ENCODE measurements at regions not wholly inside any gene's neighbourhood (a gene's known extent, or its start where the extent isn't known, plus 50 kb on each side); places are given as distances from the start of the nearest gene placed in this dataset.

DNA sequence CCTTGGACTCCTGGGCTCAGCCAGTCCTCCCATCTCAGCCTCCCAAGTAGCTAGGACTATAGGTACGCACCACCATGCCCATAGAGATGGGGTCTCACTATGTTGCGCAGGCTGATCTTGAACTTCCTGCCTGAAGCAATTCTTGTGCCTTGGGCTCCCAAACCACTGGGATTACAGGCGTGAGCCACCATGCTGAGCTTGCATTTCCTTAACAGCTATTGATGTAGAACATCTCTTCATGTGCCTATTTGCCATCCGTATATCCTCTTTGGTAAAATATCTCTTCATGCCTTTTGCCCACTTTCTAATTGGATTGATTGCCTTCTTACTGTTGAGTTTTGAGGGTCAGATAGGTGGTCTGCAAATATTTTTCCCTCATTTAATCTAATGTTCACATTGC, 208.9 kb upstream of the TLE3 start:
- Histone ChIP-seq H3K23ac (ENCODE audit: insufficient read length, low read depth, low read length) (no peak overlapping the region), H2BK12ac (ENCODE audit: insufficient read length, low read depth, low read length) (no peak overlapping the region), H3T11ph (ENCODE audit: low read length) (no peak overlapping the region), H3K9me3 (ENCODE audit: control insufficient read depth, low read depth, low read length) (no peaks in the 10 kb centered on the region), H3K9ac (ENCODE audit: extremely low read depth, insufficient read length, low read length) (no peak overlapping the region), H3K27ac (ENCODE audit: insufficient read length, low read depth, low read length) (no peak overlapping the region), H4K20me1 (ENCODE audit: control insufficient read depth, insufficient read depth, insufficient read length) (no peaks in the 10 kb centered on the region), H3K4me2 (ENCODE audit: insufficient read depth, insufficient read length, low read length) (no peak overlapping the region), H4K5ac (ENCODE audit: insufficient read length, low read depth, low read length) (no peak overlapping the region), H3K18ac (ENCODE audit: insufficient read length, low read depth, low read length) (no peak overlapping the region), H2AK5ac (ENCODE audit: insufficient read length, low read length) (no peak overlapping the region), H3K14ac (ENCODE audit: insufficient read depth, low read length) (no peak overlapping the region), H4K8ac (replicated peaks; ENCODE audit: insufficient read length, low read depth, low read length) (no peak overlapping the region), H3K56ac (ENCODE audit: insufficient read length, low read depth, low read length) (no peak overlapping the region), H4K91ac (ENCODE audit: insufficient read length, low read depth, low read length) (no peak overlapping the region), H2BK15ac (ENCODE audit: low read depth, low read length) (no peak overlapping the region), H2BK20ac (ENCODE audit: low read depth, low read length, poor library complexity, severe bottlenecking) (no peak overlapping the region), H3K27me3 (ENCODE audit: insufficient read depth, low read length) (no peaks in the 10 kb centered on the region), H2BK5ac (ENCODE audit: insufficient read length, low read length) (no peak overlapping the region), H2BK120ac (ENCODE audit: low read depth, low read length, poor library complexity, severe bottlenecking) (no peak overlapping the region), H3K4me1 (ENCODE audit: insufficient read depth, low read length) (peaks cover 6% of the 10 kb centered on the region; the same call in 1 of the 2 replicates), H3K4ac (ENCODE audit: low read depth, low read length) (no peak overlapping the region), H3K79me2 (ENCODE audit: insufficient read depth, low read length) (no peaks in the 10 kb centered on the region), H3K79me1 (ENCODE audit: insufficient read depth, low read depth, low read length, poor library complexity, severe bottlenecking) (no peaks in the 10 kb centered on the region), H2AFZ (ENCODE audit: low read length) (no peak overlapping the region), H3K23me2 (ENCODE audit: insufficient read length, low read depth, low read length, poor library complexity, severe bottlenecking) (no peaks in the 10 kb centered on the region)
- Mint-ChIP-seq H3K9me3 (no peaks in the 10 kb centered on the region; a peak in 1 of 5 replicates), H3K27me3 (ENCODE audit: low read depth) (peaks cover 15% of the 10 kb centered on the region), H3K36me3 (ENCODE audit: insufficient read depth in 1 of 3, low read depth in 3 of 3) (peaks cover 0 to 5% (median 0%) of the 10 kb centered on the region in 3 experiments; a peak in 2 of 7 replicates), H3K27ac (no peak overlapping the region), H3K4me1 (peaks cover 24 to 27% of the 10 kb centered on the region in 2 experiments), H3K4me3 (no peak overlapping the region)
- TF ChIP-seq, protein P1, sequence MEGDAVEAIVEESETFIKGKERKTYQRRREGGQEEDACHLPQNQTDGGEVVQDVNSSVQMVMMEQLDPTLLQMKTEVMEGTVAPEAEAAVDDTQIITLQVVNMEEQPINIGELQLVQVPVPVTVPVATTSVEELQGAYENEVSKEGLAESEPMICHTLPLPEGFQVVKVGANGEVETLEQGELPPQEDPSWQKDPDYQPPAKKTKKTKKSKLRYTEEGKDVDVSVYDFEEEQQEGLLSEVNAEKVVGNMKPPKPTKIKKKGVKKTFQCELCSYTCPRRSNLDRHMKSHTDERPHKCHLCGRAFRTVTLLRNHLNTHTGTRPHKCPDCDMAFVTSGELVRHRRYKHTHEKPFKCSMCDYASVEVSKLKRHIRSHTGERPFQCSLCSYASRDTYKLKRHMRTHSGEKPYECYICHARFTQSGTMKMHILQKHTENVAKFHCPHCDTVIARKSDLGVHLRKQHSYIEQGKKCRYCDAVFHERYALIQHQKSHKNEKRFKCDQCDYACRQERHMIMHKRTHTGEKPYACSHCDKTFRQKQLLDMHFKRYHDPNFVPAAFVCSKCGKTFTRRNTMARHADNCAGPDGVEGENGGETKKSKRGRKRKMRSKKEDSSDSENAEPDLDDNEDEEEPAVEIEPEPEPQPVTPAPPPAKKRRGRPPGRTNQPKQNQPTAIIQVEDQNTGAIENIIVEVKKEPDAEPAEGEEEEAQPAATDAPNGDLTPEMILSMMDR (conservative IDR thresholded peaks at IDR 0.05): no peak
- DNase-seq: no peak
- no CpG with 5 or more reads among the region's 4 CpGs for WGBS (ENCODE audit: extremely low coverage, insufficient read length, low lambda C conversion rate)
